Brain microvascular endothelial cell (primary cell): ENCODE measurements at regions not wholly inside any gene's neighbourhood (a gene's known extent, or its start where the extent isn't known, plus 50 kb on each side); places are given as distances from the start of the nearest gene placed in this dataset.

Source experiments
- DNase-seq: peaks from one replicate; pipeline ENCODE4 v3.0.0-alpha.2; 2020
- H3K27ac ChIP-seq: fragments of 250-450 bp; sonication (Bioruptor Pico); 2 replicates; pipeline ENCODE4 v1.5.1; 2020; ENCODE audit warnings: mild to moderate bottlenecking, moderate library complexity
- H3K27me3 ChIP-seq: fragments of 250-450 bp; sonication (Bioruptor Pico); replicated peaks from 2 replicates; pipeline ENCODE4 v1.5.1; 2020; ENCODE audit warnings: mild to moderate bottlenecking
- H3K36me3 ChIP-seq: fragments of 250-450 bp; sonication (Bioruptor Pico); replicated peaks from 2 replicates; pipeline ENCODE4 v1.5.1; 2020; ENCODE audit warnings: mild to moderate bottlenecking
- H3K4me3 ChIP-seq: 2 replicates; pipeline ENCODE4 v1.5.1; 2011; ENCODE audit warnings: low read depth, mild to moderate bottlenecking, control low read depth, low read length, moderate library complexity
- CTCF ChIP-seq: IDR thresholded peaks from 2 replicates; pipeline ENCODE4 v1.5.1; 2011; ENCODE audit warnings: low read depth, mild to moderate bottlenecking, moderate library complexity, low read length, control low read depth, inconsistent platforms; ENCODE audit errors: missing control alignments
- in situ Hi-C: cut with HindIII; loops from 2 replicates; pipeline ENCODE4 v1.10.0; 2017; ENCODE audit warnings: low sequenced_read_pairs, low pct_ligation_motif_present

DNA sequence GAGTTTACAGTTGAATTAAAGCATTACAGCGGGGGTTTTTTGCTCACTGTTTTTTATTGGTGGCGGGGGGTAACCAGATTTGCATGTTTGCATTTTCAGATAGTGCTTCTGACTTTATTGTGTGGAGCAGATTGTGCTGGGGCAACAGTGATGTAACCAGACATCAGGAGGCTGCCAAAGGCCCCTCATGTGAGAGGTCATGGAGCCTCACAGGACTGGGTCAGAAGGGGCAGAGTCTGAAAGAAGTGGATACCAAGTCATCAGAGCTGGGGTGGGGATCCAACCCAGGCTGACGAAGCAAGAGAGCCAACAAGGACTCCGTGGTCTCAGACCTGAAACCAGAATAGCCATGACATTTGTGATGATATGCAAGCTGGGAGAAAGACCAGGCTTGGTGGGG is 259.4 kb upstream of the TAS2R1 start:
- H3K4me3 ChIP-seq: no peak overlapping the region
- no peaks in the 10 kb centered on the region for H3K36me3 ChIP-seq
- no peaks in the 10 kb centered on the region for H3K27me3 ChIP-seq
- no peak for TF ChIP-seq CTCF
- in situ Hi-C loops: no loop called here
- H3K27ac ChIP-seq: no peak overlapping the region
- DNase-seq: no peak

- DNase-seq: peak; percentile 88
- peak overlapping the region; percentile 31 for H3K27ac ChIP-seq
- TF ChIP-seq CTCF: no peak
- H3K27me3 ChIP-seq: no peaks in the 10 kb centered on the region
- no peak overlapping the region for H3K4me3 ChIP-seq
- H3K36me3 ChIP-seq: no peaks in the 10 kb centered on the region
- in situ Hi-C loops: no loop called here
These were observed 258.4 kb upstream of the TAS2R1 start for GRCh38 chr5:9888501-9888901.

DNA sequence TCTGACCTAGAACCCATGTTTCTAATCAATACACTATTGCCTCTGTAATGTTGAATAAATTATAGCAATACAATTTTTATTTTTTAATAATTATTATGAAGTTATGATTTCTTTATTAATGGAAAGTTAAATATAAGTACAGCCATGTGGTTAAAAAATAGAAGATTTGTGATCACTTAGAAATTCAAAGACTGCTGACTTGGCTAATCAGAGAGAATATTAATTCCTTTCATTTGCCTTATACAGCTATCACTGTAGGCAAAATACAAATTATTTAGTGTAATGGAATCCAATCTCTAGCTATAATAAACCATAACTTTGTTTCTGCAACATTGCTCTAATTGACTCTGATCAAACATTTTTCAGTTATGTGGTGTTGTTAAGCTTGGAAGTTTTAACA is 255.0 kb upstream of the TAS2R1 start:
- no peak for DNase-seq
- no peaks in the 10 kb centered on the region for H3K36me3 ChIP-seq
- TF ChIP-seq CTCF: no peak
- in situ Hi-C loops: no loop called here
- no peaks in the 10 kb centered on the region for H3K27me3 ChIP-seq
- no peak overlapping the region for H3K4me3 ChIP-seq
- no peak overlapping the region for H3K27ac ChIP-seq

DNA sequence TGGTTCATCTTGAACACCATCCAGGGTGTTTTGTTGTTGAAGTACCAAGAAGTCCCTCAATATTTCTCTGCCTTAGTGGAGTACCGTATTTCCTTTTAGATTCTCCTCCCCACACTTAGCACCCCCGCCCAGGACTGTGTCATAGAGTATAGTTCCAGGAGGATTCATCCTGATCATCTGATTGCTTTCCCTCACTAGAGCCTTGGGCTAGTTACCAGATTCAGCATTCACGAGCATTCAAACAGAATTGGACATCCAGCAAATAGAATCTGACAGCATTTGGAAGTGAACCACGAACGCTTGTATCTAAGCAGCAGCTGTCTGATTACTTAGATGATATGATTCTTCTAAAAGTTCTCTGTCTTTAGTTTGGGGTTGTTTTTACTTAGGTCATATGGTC is 248.1 kb upstream of the TAS2R1 start:
- Histone ChIP-seq H3K27ac (no peak overlapping the region), H3K27me3 (no peaks in the 10 kb centered on the region), H3K36me3 (no peaks in the 10 kb centered on the region), H3K4me3 (no peak overlapping the region)
- in situ Hi-C loops: no loop called here
- TF ChIP-seq CTCF: no peak
- DNase-seq: no peak

DNA sequence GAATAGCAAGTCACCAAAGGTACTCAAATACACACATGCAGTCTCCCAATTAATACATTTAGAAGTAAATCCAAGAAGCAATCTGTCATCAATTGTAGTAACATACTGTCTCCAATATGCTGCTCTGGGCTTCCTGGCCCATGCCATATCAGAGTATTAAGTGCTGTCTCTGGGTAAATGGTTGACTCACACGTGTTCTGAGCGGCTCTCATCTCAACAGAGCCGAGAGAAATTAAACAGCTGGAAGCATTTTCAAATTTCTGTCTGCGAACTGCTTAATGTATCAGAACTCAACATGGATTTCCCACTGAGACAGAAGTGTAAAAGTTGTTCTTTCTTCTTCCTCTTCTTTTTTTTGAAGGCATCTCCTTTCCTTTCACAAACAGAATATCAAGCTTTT is 247.3 kb upstream of the TAS2R1 start:
- in situ Hi-C loops: no loop called here
- no peaks in the 10 kb centered on the region for H3K36me3 ChIP-seq
- no peak overlapping the region for H3K4me3 ChIP-seq
- no peak overlapping the region for H3K27ac ChIP-seq
- no peak for TF ChIP-seq CTCF
- no peak for DNase-seq
- no peaks in the 10 kb centered on the region for H3K27me3 ChIP-seq

DNA sequence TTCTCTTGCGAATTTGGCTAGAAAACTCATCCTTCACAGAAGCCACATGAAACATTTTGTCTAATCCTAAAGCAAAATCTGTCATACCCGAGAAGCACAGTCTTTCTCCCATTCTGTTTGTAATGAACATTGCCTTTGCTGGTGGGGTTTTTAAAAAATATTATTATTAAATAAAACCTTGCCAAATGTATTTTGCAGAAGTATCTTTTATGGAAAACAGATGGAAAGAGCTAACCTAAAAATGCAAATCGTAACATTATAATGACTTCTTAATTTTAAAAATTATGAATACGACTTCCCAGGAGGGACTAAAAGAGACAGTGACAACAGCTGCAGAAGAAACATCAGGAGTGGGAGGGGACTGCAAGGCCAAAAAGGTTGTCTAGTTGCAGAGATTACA is 246.3 kb upstream of the TAS2R1 start:
- Histone ChIP-seq H3K27ac (no peak overlapping the region), H3K4me3 (no peak overlapping the region), H3K27me3 (no peaks in the 10 kb centered on the region), H3K36me3 (no peaks in the 10 kb centered on the region)
- DNase-seq: no peak
- in situ Hi-C loops: no loop called here
- no peak for TF ChIP-seq CTCF
